ENCODE measurements at regions not wholly inside any gene's neighbourhood (a gene's known extent, or its start where the extent isn't known, plus 50 kb on each side); places are given as distances from the start of the nearest gene placed in this dataset.

GRCh38 chr2:220660277-220661145 is 911.6 kb downstream of the EPHA4 start:
- peak; percentile 3 for DNase-seq (ENCODE audit: low read depth)

DNA sequence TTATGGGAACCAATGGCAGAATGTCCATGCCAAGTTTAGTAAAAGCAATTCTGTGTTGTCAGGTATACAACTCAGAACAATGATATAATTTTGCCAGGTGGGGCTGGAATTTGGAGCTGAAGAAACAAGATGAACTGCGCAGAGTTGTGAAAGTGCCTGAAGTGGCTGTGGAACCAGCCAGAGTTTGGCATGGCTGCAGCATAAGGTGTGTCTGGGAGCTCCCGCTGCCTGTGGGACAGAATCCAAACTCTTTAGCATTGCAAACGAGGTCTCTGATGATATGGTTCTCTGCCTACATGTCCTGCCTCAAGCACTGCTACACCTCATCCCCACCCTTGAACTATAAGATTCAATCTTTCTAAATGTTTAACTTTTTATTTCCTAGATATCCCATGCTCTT is 909.7 kb downstream of the EPHA4 start:
- DNase-seq (ENCODE audit: low read depth), result no peak

GRCh38 chr2:220663065-220663464 is 909.0 kb downstream of the EPHA4 start:
- DNase-seq (ENCODE audit: low read depth), result no peak

DNA sequence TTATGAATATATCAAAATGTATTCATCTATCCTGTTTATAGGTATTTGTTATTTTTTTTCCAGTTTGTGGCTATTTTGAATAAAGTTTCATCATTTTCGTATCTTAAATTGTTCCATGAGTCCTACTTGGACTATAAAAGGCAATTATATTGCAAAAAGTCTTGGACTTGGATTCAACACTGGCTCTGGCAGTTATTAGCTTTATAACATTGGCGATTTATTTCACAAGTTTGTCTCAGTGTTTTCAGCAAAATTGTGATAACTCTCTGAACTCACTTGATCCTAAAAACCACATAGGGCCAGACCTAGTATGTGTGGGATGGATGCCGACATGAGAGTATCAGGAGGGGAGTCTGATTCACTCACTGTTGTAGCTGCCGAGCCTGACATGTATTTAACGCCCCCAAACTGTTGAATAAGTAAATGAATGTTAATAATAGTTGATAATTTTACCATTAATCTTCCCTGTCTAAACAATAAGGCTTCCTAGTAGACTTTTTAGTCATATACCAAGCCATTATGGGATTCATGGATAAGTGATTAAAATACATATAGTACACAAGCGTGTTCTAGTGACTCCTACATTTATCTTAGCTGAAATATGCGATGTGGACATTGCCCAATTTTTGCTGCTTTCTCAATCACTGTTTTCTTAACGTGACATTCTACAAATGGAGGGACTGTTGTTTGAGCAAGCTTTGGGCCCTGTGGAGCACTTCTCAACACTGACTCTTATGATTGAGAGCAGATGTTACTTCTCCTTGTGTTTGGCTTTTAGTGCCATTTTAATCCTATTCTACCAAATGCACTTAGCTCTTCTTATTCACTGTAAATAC is 907.6 kb downstream of the EPHA4 start:
- peak; percentile 68 for DNase-seq (ENCODE audit: low read depth)

DNA sequence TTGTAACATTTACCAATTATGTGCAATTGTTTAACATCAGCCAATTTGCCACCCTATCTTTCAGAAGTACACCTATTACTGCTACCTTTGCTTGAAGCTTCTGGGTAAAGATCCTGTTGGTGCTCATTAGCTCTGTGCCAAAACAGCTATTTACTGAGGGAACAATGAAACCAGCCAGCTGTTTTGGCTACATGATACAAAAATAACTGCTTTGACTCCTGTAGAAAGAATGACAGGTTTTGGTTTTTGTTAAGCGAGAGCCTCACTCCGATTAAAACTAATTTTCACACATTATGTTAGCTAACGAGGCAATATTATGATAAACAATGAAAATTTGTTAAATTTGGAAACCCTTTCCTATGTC is 907.0 kb downstream of the EPHA4 start:
- DNase-seq (ENCODE audit: low read depth), result no peak

GRCh38 chr2:220669324-220669723 is 902.8 kb downstream of the EPHA4 start:
- DNase-seq (ENCODE audit: low read depth), result no peak

GRCh38 chr2:220670511-220670910 is 901.6 kb downstream of the EPHA4 start:
- no peak for DNase-seq (ENCODE audit: low read depth)

GRCh38 chr2:220673151-220673874 is 898.8 kb downstream of the EPHA4 start:
- no peak for DNase-seq (ENCODE audit: low read depth)

DNA sequence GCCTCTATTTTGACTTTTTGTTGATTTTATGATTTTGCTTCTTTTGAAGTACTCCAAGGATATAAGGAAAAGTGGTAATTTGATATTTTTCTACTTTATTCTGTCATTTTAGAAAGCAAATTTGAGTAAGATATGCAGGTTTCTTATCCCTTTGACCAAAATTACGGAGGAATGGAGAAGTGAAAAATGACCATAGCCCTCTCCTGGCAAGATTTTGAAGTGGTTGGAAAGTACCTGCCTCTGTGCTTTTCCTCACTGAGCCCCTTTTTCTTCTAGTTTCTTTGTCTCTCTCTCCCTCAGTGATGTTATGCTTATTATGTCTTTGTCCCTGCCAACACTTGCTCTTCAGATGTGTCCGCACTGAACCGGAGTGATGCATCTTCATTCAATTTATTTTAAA is 898.1 kb downstream of the EPHA4 start:
- DNase-seq (ENCODE audit: low read depth), result no peak

- DNase-seq (ENCODE audit: low read depth), result no peak
Measured at GRCh38 chr2:220676695-220677094, 895.4 kb downstream of the EPHA4 start.

GRCh38 chr2:220678943-220679342 is 893.2 kb downstream of the EPHA4 start:
- DNase-seq (ENCODE audit: low read depth), result no peak

GRCh38 chr2:220682616-220683015 is 889.5 kb downstream of the EPHA4 start:
- no peak for DNase-seq (ENCODE audit: low read depth)

DNA sequence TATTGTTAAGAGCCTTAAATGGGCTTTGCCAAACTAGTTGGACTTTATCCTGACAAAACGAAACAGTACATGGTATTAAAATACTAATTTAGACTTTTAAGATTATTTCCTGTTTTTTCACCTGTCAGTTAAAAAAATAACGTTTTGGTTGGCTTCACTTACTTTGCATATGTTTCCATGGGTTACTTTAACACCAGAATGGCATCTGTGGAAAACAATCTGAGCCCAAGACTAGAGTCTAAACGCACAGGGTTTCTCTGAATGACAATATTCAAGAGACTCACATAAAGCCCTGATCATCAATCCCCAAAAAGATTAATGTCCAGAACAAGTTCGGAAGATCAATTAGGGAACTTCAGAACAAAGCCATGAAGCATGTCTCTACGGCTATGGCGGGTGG is 888.0 kb downstream of the EPHA4 start:
- DNase-seq (ENCODE audit: low read depth), result no peak

DNA sequence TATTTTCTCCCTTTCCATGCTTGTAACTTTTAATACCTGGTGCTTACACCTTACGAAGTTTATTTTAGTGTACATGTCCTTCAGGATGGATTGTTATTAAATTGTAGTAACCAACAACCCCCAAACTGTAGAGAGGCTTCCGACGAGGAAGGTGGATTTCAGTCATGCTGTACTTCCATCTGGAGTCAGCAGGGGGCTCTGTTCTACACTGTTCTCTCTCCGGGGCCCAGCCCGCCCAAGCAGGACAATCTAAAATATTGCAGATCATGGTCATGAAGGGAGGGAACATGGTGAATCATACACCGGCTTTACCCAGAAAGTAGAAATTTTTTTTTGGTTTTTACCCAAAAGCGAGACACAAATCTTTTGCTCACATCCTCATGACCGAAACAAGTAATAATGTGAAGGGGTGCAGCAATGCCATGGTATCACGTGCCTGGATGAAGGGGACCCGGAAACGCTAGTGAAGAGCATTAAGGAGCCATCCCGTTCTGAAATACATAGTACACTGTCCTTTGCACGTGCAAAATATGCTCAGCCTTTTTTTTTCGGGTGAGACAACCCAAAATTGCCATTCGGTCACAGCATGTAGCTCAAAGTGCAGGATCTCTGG is 884.8 kb downstream of the EPHA4 start:
- DNase-seq (ENCODE audit: low read depth), result peak; percentile 51

GRCh38 chr2:220695397-220696279 is 876.5 kb downstream of the EPHA4 start:
- DNase-seq (ENCODE audit: low read depth), result no peak

DNA sequence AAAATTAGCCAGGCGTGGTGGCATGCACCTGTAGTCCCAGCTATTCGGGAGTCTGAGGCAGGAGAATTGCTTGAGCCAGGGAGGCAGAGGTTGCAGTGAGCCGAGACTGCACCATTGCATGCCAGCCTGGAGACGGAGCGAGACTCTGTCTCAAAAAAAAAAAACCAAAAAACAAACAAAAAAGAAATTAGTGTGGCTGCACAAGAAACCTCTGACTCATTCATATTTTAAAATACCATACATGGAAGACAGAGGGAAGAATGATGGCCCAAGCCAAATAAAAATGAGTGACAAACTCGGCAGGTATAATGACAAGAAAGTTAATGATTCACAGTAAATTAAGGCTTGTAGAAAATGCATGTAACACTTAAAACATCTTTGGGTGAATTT is 875.8 kb downstream of the EPHA4 start:
- DNase-seq (ENCODE audit: low read depth), result no peak

GRCh38 chr2:220697011-220697410 is 875.1 kb downstream of the EPHA4 start:
- no peak for DNase-seq (ENCODE audit: low read depth)

DNA sequence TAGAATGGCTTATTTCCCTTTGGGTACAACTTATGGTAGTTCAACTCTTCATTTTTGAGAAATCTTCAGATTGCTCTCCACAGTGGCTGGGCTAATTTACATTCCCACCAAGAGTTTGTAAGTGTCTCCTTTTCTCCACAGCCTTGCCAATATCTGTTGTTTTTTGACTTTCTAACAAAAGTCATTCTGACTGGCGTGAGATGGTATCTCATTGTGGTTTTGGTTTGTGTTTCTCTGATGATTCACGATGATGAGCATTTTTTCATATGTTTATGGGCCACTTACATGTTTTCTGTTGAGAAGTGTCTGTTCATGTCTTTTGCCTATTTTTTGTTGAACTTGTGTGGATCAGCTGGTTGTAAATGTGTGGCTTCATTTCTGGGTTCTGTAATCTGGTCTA is 871.0 kb downstream of the EPHA4 start:
- no peak for DNase-seq (ENCODE audit: low read depth)

- no peak for DNase-seq (ENCODE audit: low read depth)
Measured at GRCh38 chr2:220703279-220703678, 868.8 kb downstream of the EPHA4 start.

DNA sequence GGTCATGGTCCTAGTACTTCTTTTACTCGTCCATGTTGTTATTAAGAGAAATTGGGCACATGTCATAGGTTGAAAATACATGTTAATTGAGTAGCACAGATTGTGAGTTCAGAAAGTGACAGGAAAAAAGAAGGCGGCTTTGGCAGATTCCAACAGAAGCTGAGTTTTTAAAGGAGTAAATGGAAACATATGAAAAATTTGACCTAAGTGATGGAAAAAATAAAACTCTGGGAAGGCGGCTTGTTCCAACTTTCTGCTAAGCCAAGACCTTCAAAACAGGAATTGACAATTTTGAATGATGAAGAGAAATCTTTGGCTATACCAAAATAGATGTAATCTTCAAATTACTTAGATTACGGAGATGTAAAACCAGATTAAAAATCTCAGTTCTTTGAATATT is 868.0 kb downstream of the EPHA4 start:
- no peak for DNase-seq (ENCODE audit: low read depth)

GRCh38 chr2:220704810-220705209 is 867.3 kb downstream of the EPHA4 start:
- DNase-seq (ENCODE audit: low read depth), result no peak
